Muscle of arm (tissue), 1 donor: ENCODE measurements at regions not wholly inside any gene's neighbourhood (a gene's known extent, or its start where the extent isn't known, plus 50 kb on each side); places are given as distances from the start of the nearest gene placed in this dataset.
A peak's percentile ranks its signal among the peaks of the same experiment; 100 is the strongest.
"Not testable (repeated sequence)": the region's sequence is repeated elsewhere in the genome, so short reads cannot be mapped to it uniquely, and the experiment has no call there.

Source experiments
- DNase-seq: peaks from one replicate; pipeline ENCODE4 v3.0.0-alpha.2; 2013

- DNase-seq = not testable (repeated sequence)
These were observed 1280.7 kb upstream of the SEL1L start for GRCh38 chr14:82814339-82814738.

GRCh38 chr14:82830596-82830995 is 1296.9 kb upstream of the SEL1L start:
- DNase-seq = no peak

- DNase-seq = no peak
These were observed 1302.8 kb upstream of the SEL1L start for GRCh38 chr14:82836256-82836950.

GRCh38 chr14:82837611-82838140 is 1304.0 kb upstream of the SEL1L start:
- no peak for DNase-seq

GRCh38 chr14:82850576-82850975 is 1316.9 kb upstream of the SEL1L start:
- no peak for DNase-seq

GRCh38 chr14:82854131-82854530 is 1320.5 kb upstream of the SEL1L start:
- DNase-seq = no peak

GRCh38 chr14:82854901-82855300 is 1321.2 kb upstream of the SEL1L start:
- DNase-seq = no peak

- DNase-seq = peak; percentile 40
These were observed 1322.3 kb upstream of the SEL1L start for GRCh38 chr14:82855912-82856391.

- DNase-seq = no peak
These were observed 1327.7 kb upstream of the SEL1L start for GRCh38 chr14:82861313-82861712.

- DNase-seq = no peak
These were observed 1338.8 kb upstream of the SEL1L start for GRCh38 chr14:82872494-82872893.

- DNase-seq = no peak
These were observed 1345.3 kb upstream of the SEL1L start for GRCh38 chr14:82878951-82879350.

- DNase-seq = no peak
These were observed 1346.4 kb upstream of the SEL1L start for GRCh38 chr14:82879949-82880535.

GRCh38 chr14:82886670-82887069 is 1353.0 kb upstream of the SEL1L start:
- no peak for DNase-seq

- DNase-seq = no peak
These were observed 1356.0 kb upstream of the SEL1L start for GRCh38 chr14:82889701-82890100.

GRCh38 chr14:82896476-82896875 is 1362.8 kb upstream of the SEL1L start:
- DNase-seq = no peak

- no peak for DNase-seq
These were observed 1364.0 kb upstream of the SEL1L start for GRCh38 chr14:82897469-82898308.

- no peak for DNase-seq
These were observed 1372.1 kb upstream of the SEL1L start for GRCh38 chr14:82905762-82906161.

GRCh38 chr14:82911930-82912329 is 1378.3 kb upstream of the SEL1L start:
- DNase-seq = no peak

GRCh38 chr14:82913396-82913795 is 1379.7 kb upstream of the SEL1L start:
- DNase-seq = no peak

- no peak for DNase-seq
These were observed 1381.7 kb upstream of the SEL1L start for GRCh38 chr14:82915381-82915780.

- peak; percentile 9 for DNase-seq
These were observed 1402.0 kb upstream of the SEL1L start for GRCh38 chr14:82935691-82936090.

- no peak for DNase-seq
These were observed 1417.5 kb upstream of the SEL1L start for GRCh38 chr14:82951171-82951570.

GRCh38 chr14:82963756-82964155 is 1430.1 kb upstream of the SEL1L start:
- no peak for DNase-seq
